H1 (cell line): ENCODE measurements at regions not wholly inside any gene's neighbourhood (a gene's known extent, or its start where the extent isn't known, plus 50 kb on each side); places are given as distances from the start of the nearest gene placed in this dataset.

Experiments
- CTCF ChIA-PET: fragments of 300-600 bp; sonication (Branson Sonifier 250); formaldehyde crosslinking; loops from one replicate; lab custom pipeline; 2021; ENCODE audit not compliant: partially characterized antibody; lab: Charles Lee
- POLR2A ChIA-PET: fragments of 300-600 bp; sonication (Branson Sonifier 250); formaldehyde crosslinking; loops from one replicate; lab custom pipeline; 2021; ENCODE audit warnings: inconsistent platforms; ENCODE audit not compliant: partially characterized antibody; lab: Charles Lee
- DNase-seq, 2 experiments: peaks; one replicate each; pipeline versions ENCODE4 v3.0.0 to v3.0.0-alpha.2; 2010 to 2022; ENCODE audit warnings: low spot score in 2 of 2, low read depth in 1 of 2, mixed read lengths in 1 of 2
- FAIRE-seq: peaks from 2 replicates; lab custom pipeline; 2011; peaks lifted over from hg19 to GRCh38; lab: Jason Lieb, UNC
- H2AFZ ChIP-seq: 2 replicates; pipeline ENCODE4 v1.8.1; 2012; ENCODE audit warnings: low read length, inconsistent platforms
- H2AK5ac ChIP-seq: 2 replicates; pipeline ENCODE4 v1.6.1; 2013; ENCODE audit warnings: low read depth, low read length
- H2BK120ac ChIP-seq: replicated peaks from 2 replicates; pipeline ENCODE3; 2013; ENCODE audit warnings: low read depth, low read length, inconsistent platforms
- H2BK12ac ChIP-seq: 2 replicates; pipeline ENCODE4 v1.6.1; 2013; ENCODE audit warnings: low read depth, low read length
- H2BK15ac ChIP-seq: 2 replicates; pipeline ENCODE4 v1.6.1; 2013; ENCODE audit warnings: low read length
- H2BK20ac ChIP-seq: 2 replicates; pipeline ENCODE4 v1.6.1; 2013; ENCODE audit warnings: low read length
- H2BK5ac ChIP-seq: 2 replicates; pipeline ENCODE4 v1.6.1; 2013; ENCODE audit warnings: low read depth, low read length
- H3K14ac ChIP-seq: 2 replicates; pipeline ENCODE4 v1.6.1; 2013; ENCODE audit warnings: inconsistent platforms; ENCODE audit not compliant: insufficient read length
- H3K18ac ChIP-seq: 2 replicates; pipeline ENCODE4 v1.6.1; 2013; ENCODE audit warnings: low read length; ENCODE audit errors: extremely low read depth
- H3K23ac ChIP-seq: 2 replicates; pipeline ENCODE4 v1.6.1; 2013; ENCODE audit warnings: inconsistent platforms; ENCODE audit not compliant: insufficient read length
- H3K23me2 ChIP-seq: 2 replicates; pipeline ENCODE4 v1.6.1; 2013; ENCODE audit warnings: low read depth, low read length
- H3K27ac ChIP-seq: 2 replicates; pipeline ENCODE4 v1.6.1; 2011; ENCODE audit warnings: low read depth, low read length, inconsistent platforms
- H3K27me3 ChIP-seq, 4 experiments: replicated peaks in 1 of 4; 1 replicate in 1 of 4; 2 replicates in 3 of 4; pipeline versions ENCODE4 v1.6.1 to v1.8.1; 2011 to 2013; ENCODE audit warnings: low read length in 3 of 4, mild to moderate bottlenecking in 3 of 4, inconsistent platforms in 2 of 4, mixed read lengths in 2 of 4, moderate library complexity in 1 of 4; ENCODE audit not compliant: control insufficient read depth in 3 of 4, insufficient read depth in 3 of 4; ENCODE audit errors: extremely low read depth in 1 of 4
- H3K36me3 ChIP-seq, 4 experiments: 2 replicates each; pipeline versions ENCODE4 v1.6.1 to v1.8.1; 2011 to 2013; ENCODE audit warnings: mild to moderate bottlenecking in 4 of 4, low read length in 3 of 4, moderate library complexity in 2 of 4, control low read depth in 1 of 4, inconsistent platforms in 1 of 4; ENCODE audit not compliant: insufficient read depth in 4 of 4, control insufficient read depth in 2 of 4
- H3K4ac ChIP-seq: replicated peaks from 2 replicates; pipeline ENCODE3; 2013; ENCODE audit warnings: low read length, low read depth, mixed read lengths, inconsistent platforms; ENCODE audit not compliant: insufficient read length
- H3K4me1 ChIP-seq, 4 experiments: replicated peaks in 1 of 4; 1 replicate in 1 of 4; 2 replicates in 3 of 4; pipeline versions ENCODE4 v1.6.1 to v1.8.1; 2011 to 2013; ENCODE audit warnings: low read length in 3 of 4, inconsistent platforms in 2 of 4, mixed read lengths in 1 of 4; ENCODE audit not compliant: insufficient read depth in 4 of 4, control insufficient read depth in 3 of 4
- H3K4me2 ChIP-seq, 2 experiments: 2 replicates each; pipeline versions ENCODE4 v1.6.1 to v1.8.1; 2011 to 2013; ENCODE audit warnings: low read depth in 2 of 2, low read length in 2 of 2, control low read depth in 1 of 2, inconsistent platforms in 1 of 2, mild to moderate bottlenecking in 1 of 2; ENCODE audit not compliant: insufficient read depth in 1 of 2
- H3K4me3 ChIP-seq, 4 experiments: fragments of 200-600, 300-600 bp in 1 of 4; sonication (generic), shearing (Covaris generic), sonication (Bioruptor Twin) in 1 of 4; 2 replicates each; pipeline versions ENCODE4 v1.5.1 to v1.8.1; 2011 to 2016; ENCODE audit warnings: low read length in 4 of 4, low read depth in 3 of 4, control low read depth in 2 of 4, inconsistent platforms in 2 of 4, mild to moderate bottlenecking in 2 of 4, mixed read lengths in 1 of 4, moderate library complexity in 1 of 4; ENCODE audit not compliant: insufficient read depth in 2 of 4; ENCODE audit errors: extremely low read depth in 1 of 4
- H3K56ac ChIP-seq: replicated peaks from 2 replicates; pipeline ENCODE3; 2013; ENCODE audit warnings: low read depth, mild to moderate bottlenecking, mixed read lengths, low read length, inconsistent platforms; ENCODE audit not compliant: insufficient read length
- H3K79me1 ChIP-seq: 2 replicates; pipeline ENCODE4 v1.6.1; 2013; ENCODE audit warnings: low read depth, low read length, control low read depth
- H3K79me2 ChIP-seq, 2 experiments: 2 replicates each; pipeline versions ENCODE4 v1.6.1 to v1.8.1; 2012 to 2013; ENCODE audit warnings: low read length in 2 of 2, mild to moderate bottlenecking in 2 of 2, inconsistent platforms in 1 of 2; ENCODE audit not compliant: insufficient read depth in 2 of 2, control insufficient read depth in 1 of 2
- H3K9ac ChIP-seq, 4 experiments: replicated peaks in 1 of 4; 1 replicate in 1 of 4; 2 replicates in 3 of 4; pipeline versions ENCODE4 v1.6.1 to v1.8.1; 2011 to 2013; ENCODE audit warnings: low read depth in 3 of 4, low read length in 3 of 4, control low read depth in 2 of 4, mild to moderate bottlenecking in 2 of 4, moderate library complexity in 2 of 4, inconsistent platforms in 1 of 4; ENCODE audit errors: extremely low read depth in 1 of 4
- H3K9me3 ChIP-seq, 2 experiments: 2 replicates each; pipeline versions ENCODE4 v1.6.1 to v1.8.1; 2012 to 2013; ENCODE audit warnings: mild to moderate bottlenecking in 2 of 2, moderate library complexity in 2 of 2, control low read depth in 1 of 2, inconsistent platforms in 1 of 2, low read depth in 1 of 2, low read length in 1 of 2, mixed read lengths in 1 of 2; ENCODE audit not compliant: insufficient read depth in 2 of 2
- H4K20me1 ChIP-seq, 2 experiments: replicated peaks in 1 of 2; 2 replicates each; pipeline versions ENCODE3 to v1.8.1; 2011 to 2013; ENCODE audit warnings: inconsistent platforms in 2 of 2, low read length in 2 of 2, mild to moderate bottlenecking in 1 of 2; ENCODE audit not compliant: insufficient read depth in 2 of 2, control insufficient read depth in 1 of 2
- H4K5ac ChIP-seq: 2 replicates; pipeline ENCODE4 v1.6.1; 2013; ENCODE audit warnings: low read length, low read depth, mixed read lengths, inconsistent platforms; ENCODE audit not compliant: insufficient read length
- H4K8ac ChIP-seq: 2 replicates; pipeline ENCODE4 v1.8.0; 2013; ENCODE audit warnings: mild to moderate bottlenecking, moderate library complexity, low read length, inconsistent platforms; ENCODE audit not compliant: insufficient read depth; ENCODE audit errors: extremely low read depth
- H4K91ac ChIP-seq: replicated peaks from 2 replicates; pipeline ENCODE3; 2013; ENCODE audit warnings: low read length, mixed read lengths, inconsistent platforms; ENCODE audit not compliant: insufficient read length
- CEBPB ChIP-seq: IDR thresholded peaks from 2 replicates; pipeline ENCODE4 v1.6.1; 2012; ENCODE audit warnings: low read depth, low read length
- WGBS, 2 experiments: shearing (Covaris generic) in 1 of 2; methylation state at CpG; one replicate each; pipeline versions ENCODE4 v1.1.6 to v1.1.7; 2013 to 2015; ENCODE audit warnings: low lambda C conversion rate in 2 of 2, mixed read lengths in 2 of 2, inconsistent platforms in 1 of 2, low coverage in 1 of 2, missing lambda C conversion rate in 1 of 2; ENCODE audit not compliant: insufficient replicate concordance in 2 of 2, insufficient coverage in 1 of 2, insufficient read length in 1 of 2; ENCODE audit errors: extremely low coverage in 1 of 2, missing lambda C conversion rate in 1 of 2; 5-methylcytosine and 5-hydroxymethylcytosine counted together
- TF ChIP-seq, protein P1 (sequence below): IDR thresholded peaks from 2 replicates; pipeline ENCODE4 v1.6.1; 2011; ENCODE audit warnings: low read length, improper control_type of control experiment

DNA sequence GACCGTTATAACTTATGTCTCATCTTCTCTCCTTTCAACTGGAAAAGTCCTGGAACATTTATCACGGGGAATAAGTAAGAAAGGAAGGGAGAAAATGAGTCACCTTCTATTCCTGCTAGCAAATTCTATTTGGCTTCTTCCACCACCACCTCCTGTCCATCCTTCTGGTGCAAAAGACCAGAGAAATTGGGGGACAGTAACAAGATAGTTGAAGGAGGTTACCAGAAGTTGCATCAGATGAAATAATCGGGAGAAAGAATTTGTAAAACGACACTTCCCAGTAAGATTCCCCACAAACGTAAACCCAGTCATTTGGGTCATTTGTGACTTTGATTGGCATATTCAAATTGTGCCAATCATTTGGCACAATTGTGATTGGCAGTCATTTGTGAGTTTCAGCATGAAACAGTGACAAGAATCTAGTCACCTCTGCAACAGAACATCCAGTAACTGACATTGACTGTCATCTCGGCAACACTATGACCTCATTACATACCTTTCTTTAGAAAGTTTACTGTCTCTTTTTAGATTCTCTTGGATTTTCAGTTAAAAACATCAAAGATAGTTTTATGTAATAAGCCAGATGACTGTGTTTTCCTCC lies 51.3 kb upstream of the PIK3CG start:
- Histone ChIP-seq H3K27me3 (no peaks in the 10 kb centered on the region), H3K36me3 (no peaks in the 10 kb centered on the region), H3K4me2 (no peak overlapping the region), H3K79me1 (no peaks in the 10 kb centered on the region), H4K8ac (no peak overlapping the region), H4K5ac (no peak overlapping the region), H3K79me2 (no peaks in the 10 kb centered on the region), H3K56ac (no peak overlapping the region), H3K4ac (no peak overlapping the region), H3K9me3 (no peaks in the 10 kb centered on the region), H3K4me1 (no peaks in the 10 kb centered on the region; a peak in 1 of 7 replicates), H4K20me1 (no peaks in the 10 kb centered on the region), H3K4me3 (no peak overlapping the region), H2BK5ac (no peak overlapping the region), H3K18ac (no peak overlapping the region), H3K23ac (no peak overlapping the region), H3K23me2 (no peaks in the 10 kb centered on the region; the same call in 1 of the 2 replicates), H2AK5ac (no peak overlapping the region), H3K14ac (no peak overlapping the region), H3K9ac (no peak overlapping the region), H2BK12ac (no peak overlapping the region), H2BK15ac (no peak overlapping the region), H2BK20ac (no peak overlapping the region), H3K27ac (no peak overlapping the region), H2BK120ac (no peak overlapping the region), H2AFZ (no peak overlapping the region), H4K91ac (no peak overlapping the region)
- peak; percentile 23; the same call in 1 of the 2 replicates for TF ChIP-seq CEBPB
- TF ChIP-seq, protein P1, sequence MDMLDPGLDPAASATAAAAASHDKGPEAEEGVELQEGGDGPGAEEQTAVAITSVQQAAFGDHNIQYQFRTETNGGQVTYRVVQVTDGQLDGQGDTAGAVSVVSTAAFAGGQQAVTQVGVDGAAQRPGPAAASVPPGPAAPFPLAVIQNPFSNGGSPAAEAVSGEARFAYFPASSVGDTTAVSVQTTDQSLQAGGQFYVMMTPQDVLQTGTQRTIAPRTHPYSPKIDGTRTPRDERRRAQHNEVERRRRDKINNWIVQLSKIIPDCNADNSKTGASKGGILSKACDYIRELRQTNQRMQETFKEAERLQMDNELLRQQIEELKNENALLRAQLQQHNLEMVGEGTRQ: no peak
- CTCF ChIA-PET: interaction anchor here (0.6 kb wide), 1 partner anchor 350 kb away, joined by 3 read pairs; no protein-coding TSS in a partner anchor
- WGBS, 2 experiments: 77% methylated on average over 6 of the region's 6 CpGs; no CpG with 5 or more reads in 1 of the 2 experiments
- FAIRE-seq (no peak), DNase-seq (no peak)
- POLR2A ChIA-PET: no interaction called here
